Bone marrow (tissue), 2 donors: ENCODE measurements at regions not wholly inside any gene's neighbourhood (a gene's known extent, or its start where the extent isn't known, plus 50 kb on each side); places are given as distances from the start of the nearest gene placed in this dataset.

Source experiments
- DNase-seq, 2 donors: peaks; one replicate each; lab custom pipeline; 2025; lab: John Stamatoyannopoulos, UW

- DNase-seq = no peak
Measured at GRCh38 chr2:220980966-220981675, 591.0 kb downstream of the EPHA4 start.

GRCh38 chr2:220981926-220982325, 590.2 kb downstream of the EPHA4 start:
- no peak for DNase-seq

- no peak for DNase-seq
Measured at GRCh38 chr2:220985561-220985960, 586.5 kb downstream of the EPHA4 start.

- DNase-seq = no peak
Measured at GRCh38 chr2:220987839-220988238, 584.3 kb downstream of the EPHA4 start.

DNA sequence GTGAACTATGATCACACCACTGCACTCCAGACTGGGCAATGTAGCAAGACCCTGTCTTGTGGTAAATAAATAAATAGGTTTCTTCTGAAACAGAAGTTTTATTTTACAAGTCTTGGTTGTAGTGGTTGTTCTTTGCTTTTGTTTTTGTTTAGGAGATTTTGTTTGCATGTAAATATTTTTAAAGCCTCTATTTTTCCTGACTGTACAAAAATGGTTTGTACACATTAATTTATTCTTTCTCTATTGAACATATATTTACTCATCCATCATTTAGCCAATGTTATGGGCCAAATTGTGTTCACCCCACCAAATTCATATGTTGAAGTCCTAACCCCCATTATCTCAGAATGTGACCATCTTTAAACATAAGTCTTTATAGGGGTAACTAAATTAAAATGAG, 580.1 kb downstream of the EPHA4 start:
- no peak for DNase-seq

GRCh38 chr2:220994846-220995245, 577.3 kb downstream of the EPHA4 start:
- no peak for DNase-seq

DNA sequence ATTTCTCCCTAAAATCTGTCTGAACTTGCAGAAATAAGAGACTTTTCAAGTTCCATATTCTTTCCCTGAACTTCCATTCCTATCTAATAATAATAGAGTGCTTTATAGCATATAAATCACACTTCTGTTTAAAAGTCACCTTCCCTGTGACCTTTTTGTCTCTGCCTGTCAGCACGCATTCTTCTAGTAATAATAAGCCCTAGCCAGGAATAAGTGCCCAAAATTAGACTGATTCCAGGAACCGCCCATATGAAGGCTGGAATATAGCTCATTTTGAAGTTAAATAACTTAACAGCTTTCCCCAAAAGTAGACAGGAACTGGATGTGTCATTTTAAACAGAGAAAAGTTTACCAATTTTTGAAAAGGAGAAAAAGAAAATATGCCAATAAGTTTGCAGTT, 576.5 kb downstream of the EPHA4 start:
- no peak for DNase-seq

DNA sequence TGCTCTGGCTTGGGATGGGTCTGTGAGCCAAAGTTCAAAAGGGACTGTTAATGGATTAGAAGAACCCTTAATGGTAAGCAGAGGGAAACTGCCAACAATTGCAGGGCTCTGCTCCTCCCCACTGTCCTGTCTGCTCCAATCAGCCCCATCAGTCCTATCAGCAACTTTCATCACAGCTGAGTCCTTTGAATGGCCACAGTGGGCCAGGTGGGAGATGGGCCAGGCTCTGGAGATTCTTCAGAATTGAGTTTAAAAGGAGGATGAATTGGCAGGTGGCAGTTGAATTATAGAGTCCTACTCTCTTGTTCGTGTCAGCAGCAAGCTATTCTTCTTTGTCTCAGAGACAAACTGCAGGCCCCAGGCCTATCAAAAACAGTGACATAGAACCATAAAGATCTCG, 573.9 kb downstream of the EPHA4 start:
- no peak for DNase-seq

DNA sequence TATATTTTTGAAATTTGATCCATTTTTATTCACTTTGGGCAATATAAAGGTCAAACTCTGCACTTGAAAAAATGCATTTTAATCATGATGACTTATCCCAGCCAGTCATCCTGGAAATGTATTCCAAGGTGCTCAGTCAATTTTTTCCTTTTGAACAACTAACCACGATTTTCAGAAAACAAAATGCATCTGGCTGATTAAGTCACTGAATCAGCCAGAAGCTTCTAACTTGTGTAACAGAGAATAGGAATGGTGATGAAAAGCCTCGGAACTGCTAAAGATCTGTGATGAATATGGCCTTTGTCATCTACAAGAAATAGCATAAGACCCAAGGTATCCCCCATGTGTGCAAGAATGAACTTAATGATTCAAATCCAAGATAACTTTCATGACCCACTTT, 572.7 kb downstream of the EPHA4 start:
- no peak for DNase-seq

GRCh38 chr2:221001381-221001801, 570.7 kb downstream of the EPHA4 start:
- no peak for DNase-seq

- DNase-seq = no peak
Measured at GRCh38 chr2:221002101-221002685, 569.9 kb downstream of the EPHA4 start.

DNA sequence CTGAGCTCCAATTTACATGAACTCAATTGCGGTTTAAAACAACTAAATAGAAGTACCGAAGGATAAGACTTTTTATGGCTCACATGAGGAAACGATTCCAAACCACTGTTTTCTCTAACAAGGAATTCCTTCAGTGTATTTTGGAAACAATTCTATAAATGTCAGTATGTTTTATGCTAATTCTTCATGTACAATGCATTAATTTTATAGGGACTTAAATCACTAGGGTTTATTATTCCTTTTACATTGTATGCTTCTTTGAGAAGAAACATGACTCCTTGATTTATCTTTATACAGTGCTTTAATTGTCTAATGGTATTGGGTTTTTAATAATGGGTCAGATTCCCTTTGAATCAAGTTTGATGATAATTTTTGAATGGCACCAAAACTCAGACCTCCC, 566.8 kb downstream of the EPHA4 start:
- no peak for DNase-seq

DNA sequence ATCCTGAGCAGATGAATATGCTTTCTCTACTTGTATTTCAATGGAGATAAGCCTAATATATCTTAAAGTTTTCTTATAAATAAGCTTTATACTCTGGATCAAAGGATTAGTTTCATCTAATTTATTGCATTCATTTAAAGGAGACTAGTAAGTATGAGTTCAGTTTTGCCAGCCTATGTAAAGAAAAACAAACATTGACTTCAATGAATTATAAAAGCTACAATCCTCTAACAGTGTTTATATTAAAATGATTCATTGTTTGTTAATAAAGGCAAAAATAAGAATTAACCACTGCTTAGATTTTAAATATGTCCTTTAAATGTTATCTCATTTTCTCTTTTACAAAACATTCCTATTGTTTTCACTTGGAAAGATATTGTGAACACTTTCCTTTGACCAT, 566.0 kb downstream of the EPHA4 start:
- no peak for DNase-seq

DNA sequence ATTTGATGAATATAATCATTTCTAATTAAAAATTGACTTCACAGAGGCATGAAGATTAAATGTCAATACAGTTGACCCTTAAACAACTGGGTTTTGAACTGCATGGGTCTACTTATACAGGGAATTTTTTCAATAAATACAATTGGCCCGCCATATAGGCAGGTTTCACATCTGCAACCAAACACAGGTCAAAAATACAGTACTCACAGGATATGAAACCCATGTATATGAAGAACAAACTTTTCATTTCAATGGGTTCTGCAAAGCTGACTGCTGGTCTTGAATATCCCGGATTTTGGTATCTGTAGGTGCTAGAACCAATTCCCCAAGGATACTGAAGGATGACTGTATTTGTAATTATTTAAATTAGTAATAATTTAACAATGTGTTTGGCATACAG, 555.6 kb downstream of the EPHA4 start:
- DNase-seq = no peak

GRCh38 chr2:221018262-221018661, 553.8 kb downstream of the EPHA4 start:
- no peak for DNase-seq

- no peak for DNase-seq
Measured at GRCh38 chr2:221019668-221020067, 552.4 kb downstream of the EPHA4 start.

- DNase-seq = no peak
Measured at GRCh38 chr2:221022554-221022953, 549.5 kb downstream of the EPHA4 start.

GRCh38 chr2:221025398-221025797, 546.7 kb downstream of the EPHA4 start:
- DNase-seq = no peak

DNA sequence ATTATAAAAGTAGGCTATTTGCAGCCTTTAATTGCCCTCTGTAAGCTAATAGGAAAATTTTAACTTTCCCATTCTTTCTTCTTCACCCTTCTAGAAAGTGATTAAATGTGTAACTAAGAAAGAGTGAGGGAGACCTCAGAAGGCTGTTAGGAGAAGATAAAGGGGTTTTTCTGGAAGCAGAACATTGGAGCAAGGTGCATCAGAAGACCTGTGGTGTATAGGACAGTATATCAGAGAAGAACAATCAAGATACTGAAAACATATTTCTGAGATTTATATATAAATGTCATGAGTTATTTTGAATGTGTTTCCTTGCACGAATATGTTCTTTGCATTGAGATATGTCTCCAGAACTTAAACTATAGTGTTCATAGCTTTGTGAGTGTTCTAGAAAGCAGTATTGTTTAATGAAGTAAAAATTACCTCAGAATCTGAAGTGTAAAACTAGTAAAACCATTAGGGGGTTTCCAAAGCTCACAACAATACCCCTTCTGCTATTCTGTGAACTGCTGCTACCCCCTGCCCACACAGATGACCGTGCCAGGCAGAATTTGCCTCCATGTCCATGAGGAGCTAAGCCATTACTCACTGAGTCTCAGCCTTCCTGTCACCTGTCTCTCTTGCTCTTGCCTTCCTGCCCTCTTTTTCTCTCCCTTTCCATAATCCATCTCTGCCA, 537.9 kb downstream of the EPHA4 start:
- no peak for DNase-seq

GRCh38 chr2:221034973-221035372, 537.1 kb downstream of the EPHA4 start:
- no peak for DNase-seq

GRCh38 chr2:221042926-221043325, 529.2 kb downstream of the EPHA4 start:
- no peak for DNase-seq

DNA sequence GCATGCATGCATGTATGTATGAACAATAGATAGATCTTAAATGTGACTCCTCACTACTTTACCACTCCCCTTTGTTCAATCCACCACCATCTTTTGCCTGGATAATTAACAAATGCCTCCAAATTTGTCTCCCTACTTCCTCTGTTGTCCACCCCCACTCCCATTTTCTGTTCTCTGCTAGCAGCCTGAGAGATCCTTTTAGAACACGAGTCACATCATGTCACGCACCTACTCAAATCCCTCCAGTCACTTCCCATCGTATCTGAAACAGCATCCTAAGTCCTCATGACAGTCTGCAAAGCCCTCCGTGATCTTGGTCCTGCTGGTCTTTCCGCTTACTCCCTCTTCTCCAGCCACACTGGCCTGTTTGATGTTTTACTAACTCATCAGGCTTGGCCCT, 527.3 kb downstream of the EPHA4 start:
- no peak for DNase-seq

DNA sequence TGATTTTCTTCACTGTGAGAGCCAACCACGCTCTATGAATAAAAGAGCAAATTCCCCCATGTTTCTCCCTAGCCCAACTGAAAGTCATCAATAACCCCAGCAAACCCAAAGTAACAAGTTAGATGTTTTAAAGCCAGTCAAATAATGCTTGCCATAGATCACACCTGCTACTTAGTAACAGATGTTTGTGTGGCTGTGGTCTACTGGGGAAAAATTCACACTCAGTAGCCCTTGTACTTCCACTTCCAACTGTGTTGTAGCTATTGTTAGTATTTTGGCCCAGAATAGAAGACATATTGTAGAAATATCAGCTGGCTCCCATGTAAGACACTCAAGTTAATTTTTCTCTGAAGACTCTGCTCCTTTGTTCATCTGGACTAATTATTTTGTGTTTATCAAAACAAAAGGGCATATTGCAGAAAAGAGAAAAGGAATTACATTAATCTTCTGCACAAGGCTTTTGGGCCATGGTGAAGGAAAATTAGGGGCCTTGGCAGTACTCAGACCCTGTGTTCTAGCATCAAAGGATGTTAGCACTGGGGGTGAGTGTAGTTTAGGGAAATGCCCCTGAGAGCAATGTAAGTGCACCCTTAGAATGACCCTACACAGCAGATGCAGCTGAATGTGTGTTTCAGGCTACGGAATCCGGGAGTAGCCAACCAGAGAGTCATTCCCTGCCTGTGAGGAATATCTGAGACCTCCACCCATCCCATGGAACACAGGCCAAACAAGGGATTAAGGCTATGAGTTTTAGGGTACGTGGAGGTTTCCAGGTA, 521.9 kb downstream of the EPHA4 start:
- no peak for DNase-seq
